ENCODE measurements at regions not wholly inside any gene's neighbourhood (a gene's known extent, or its start where the extent isn't known, plus 50 kb on each side); places are given as distances from the start of the nearest gene placed in this dataset.
"Not testable (repeated sequence)": the region's sequence is repeated elsewhere in the genome, so short reads cannot be mapped to it uniquely, and the experiment has no call there.

- DNase-seq: no peak
These were observed 1439.8 kb upstream of the ALCAM start for GRCh38 chr3:103926936-103927335.

GRCh38 chr3:103927896-103928295 is 1438.8 kb upstream of the ALCAM start:
- no peak for DNase-seq

GRCh38 chr3:103937094-103937493 is 1429.6 kb upstream of the ALCAM start:
- DNase-seq: no peak

GRCh38 chr3:103947062-103947461 is 1419.6 kb upstream of the ALCAM start:
- no peak for DNase-seq

- DNase-seq: no peak
These were observed 1417.0 kb upstream of the ALCAM start for GRCh38 chr3:103949693-103950092.

GRCh38 chr3:103950676-103951075 is 1416.0 kb upstream of the ALCAM start:
- no peak for DNase-seq

- DNase-seq: no peak
These were observed 1412.9 kb upstream of the ALCAM start for GRCh38 chr3:103953796-103954195.

DNA sequence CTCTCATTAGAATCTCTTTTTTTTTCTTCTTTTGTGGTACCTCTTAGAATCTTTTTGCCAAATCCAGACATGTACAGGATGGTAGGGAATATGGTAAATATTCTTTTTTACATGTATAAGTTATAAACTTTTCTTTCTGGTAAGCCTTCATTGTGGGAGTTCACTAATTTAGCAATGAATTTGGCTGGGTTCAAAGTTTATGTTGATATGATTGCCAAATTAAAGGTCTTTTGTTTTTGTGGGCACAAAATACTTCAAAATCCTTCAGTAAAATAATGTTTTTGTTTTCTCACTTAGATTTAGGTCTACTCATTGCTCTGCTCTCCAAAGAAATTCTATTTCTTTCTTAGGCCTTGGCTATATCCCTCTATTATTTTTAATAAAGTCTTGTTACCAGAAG is 1405.9 kb upstream of the ALCAM start:
- DNase-seq: no peak

- DNase-seq: no peak
These were observed 1403.1 kb upstream of the ALCAM start for GRCh38 chr3:103963599-103963998.

GRCh38 chr3:103965764-103966163 is 1400.9 kb upstream of the ALCAM start:
- no peak for DNase-seq

DNA sequence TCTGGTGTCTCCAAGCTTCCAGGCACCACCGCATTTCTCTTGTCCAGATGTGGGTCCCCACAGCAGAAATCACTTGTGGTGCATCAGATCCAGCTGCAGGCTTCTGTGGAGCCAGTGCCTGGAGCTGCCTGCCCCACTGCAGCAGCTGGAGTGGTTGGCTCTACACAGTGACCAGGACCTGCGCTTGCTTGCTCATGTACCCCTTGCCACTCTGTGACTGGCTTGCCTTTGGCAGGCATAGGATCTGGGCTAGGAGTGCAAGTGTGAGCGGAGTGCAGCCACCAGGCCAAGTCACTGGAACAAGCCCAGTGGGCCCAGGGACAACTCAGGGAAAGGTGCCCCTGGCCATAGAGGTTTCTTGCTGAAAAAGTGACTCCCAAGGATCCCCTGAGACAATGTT is 1400.0 kb upstream of the ALCAM start:
- DNase-seq: no peak

DNA sequence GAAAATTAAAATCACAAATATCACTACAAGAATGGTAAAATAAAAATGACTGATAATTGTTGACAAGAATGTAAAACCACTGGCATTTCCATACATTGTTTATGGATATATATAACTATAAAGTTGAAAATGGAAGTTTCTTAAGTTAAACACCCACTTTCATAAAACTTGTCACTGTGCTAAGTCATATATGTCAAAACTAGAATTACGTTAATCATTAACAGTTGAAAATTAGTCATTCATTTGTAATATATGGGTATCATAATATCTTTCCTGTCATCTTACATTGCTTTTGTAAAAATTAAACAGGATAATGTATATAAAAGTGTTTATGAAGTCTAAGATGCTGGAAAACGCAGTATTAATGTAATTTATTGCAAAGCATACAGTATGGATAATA is 1398.6 kb upstream of the ALCAM start:
- no peak for DNase-seq

- DNase-seq: no peak
These were observed 1398.0 kb upstream of the ALCAM start for GRCh38 chr3:103968751-103969150.

GRCh38 chr3:103976931-103977339 is 1389.8 kb upstream of the ALCAM start:
- no peak for DNase-seq

- no peak for DNase-seq
These were observed 1389.3 kb upstream of the ALCAM start for GRCh38 chr3:103977417-103977816.

GRCh38 chr3:103991461-103992115 is 1375.1 kb upstream of the ALCAM start:
- DNase-seq: no peak

- DNase-seq: no peak
These were observed 1374.2 kb upstream of the ALCAM start for GRCh38 chr3:103992469-103992868.

DNA sequence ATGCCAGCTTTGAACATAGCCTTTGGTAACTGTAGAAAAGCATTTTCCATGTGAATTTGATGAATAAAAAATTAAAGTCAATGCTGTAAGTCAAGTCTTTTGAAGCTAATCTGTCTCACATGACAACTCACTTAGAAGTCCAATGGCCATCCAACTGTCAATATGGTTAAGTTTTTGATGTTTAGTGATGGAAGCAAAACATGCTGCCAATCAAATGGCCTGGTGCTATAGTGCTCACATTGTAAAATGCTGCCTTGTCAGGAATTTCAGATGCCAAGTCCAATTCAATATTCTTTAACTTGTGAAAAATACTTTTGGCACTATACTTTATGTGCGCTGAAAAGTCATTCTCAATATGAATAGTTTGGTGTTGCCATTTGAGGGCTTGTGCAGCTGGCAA is 1361.8 kb upstream of the ALCAM start:
- no peak for DNase-seq

DNA sequence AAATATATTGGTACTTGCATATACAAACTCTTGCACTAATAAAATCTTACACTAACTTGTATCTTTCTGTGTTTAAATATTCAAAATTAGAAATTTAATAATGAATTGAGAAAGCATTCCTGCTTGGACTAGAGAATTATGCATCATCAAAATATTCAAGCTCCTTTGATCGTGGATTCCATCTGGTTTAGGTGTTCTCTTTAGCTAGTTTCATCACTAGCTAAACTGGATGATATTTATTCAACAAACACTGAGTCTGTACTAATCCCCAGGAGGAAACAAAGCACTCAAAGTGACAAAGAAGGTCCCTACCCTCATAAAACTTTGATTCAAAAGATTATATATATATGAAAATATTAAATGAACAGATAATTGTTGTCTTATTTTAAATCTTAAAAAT is 1360.9 kb upstream of the ALCAM start:
- no peak for DNase-seq

DNA sequence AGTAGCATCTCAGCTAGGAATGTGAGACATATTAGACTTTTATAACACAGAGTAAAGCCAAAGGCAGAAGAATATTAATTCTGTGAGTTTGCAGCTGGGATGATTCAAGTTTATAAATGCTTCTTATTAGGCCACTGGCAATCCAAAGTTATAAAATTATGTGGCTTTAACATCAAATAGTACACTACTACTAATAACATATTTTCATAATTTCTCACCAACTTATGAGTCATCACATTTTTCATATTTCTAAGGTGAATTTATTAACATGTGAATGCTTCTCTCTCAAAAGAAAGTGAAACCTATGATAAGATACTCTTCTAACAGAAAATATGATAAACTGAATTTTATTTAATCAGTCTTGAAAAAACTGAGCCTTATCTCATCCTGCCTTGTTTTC is 1348.2 kb upstream of the ALCAM start:
- DNase-seq: no peak

GRCh38 chr3:104031598-104031997 is 1335.1 kb upstream of the ALCAM start:
- no peak for DNase-seq

DNA sequence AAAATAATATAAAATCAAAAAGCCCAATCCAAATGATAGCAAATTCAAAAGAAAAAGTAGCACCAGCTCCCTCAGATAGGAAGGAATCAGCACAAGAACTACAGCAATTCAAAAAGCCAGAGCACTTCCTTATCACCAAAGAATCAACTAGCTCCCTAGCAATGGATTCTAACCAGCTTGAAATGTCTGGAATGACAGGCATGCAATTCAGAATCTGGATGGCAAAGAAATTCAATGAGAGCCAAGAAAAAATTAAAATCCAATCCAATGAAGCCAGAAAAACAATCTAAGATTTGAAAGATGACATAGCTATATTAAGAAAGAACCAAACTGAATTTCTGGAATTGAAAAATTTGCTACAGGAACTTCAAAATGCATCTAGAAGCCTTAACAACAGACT is 1334.4 kb upstream of the ALCAM start:
- DNase-seq: no peak

DNA sequence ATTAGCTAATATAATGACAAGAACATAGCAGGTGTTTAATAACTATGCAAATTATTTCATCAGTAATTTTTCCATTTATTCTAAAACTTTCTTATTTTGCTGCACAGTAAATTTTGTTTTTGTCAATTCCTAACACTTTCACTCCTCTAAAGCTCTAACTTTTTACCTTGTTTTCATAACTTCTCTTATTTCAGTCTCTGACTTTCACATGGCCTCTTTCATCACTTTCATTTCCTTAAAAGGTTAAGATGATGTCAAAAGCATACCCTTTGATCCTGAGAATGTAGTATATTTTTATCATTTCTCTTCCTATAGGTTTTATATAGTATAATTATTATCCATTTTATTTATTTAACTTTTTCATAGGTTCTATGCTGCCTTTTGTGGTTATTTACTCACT is 1325.8 kb upstream of the ALCAM start:
- no peak for DNase-seq

DNA sequence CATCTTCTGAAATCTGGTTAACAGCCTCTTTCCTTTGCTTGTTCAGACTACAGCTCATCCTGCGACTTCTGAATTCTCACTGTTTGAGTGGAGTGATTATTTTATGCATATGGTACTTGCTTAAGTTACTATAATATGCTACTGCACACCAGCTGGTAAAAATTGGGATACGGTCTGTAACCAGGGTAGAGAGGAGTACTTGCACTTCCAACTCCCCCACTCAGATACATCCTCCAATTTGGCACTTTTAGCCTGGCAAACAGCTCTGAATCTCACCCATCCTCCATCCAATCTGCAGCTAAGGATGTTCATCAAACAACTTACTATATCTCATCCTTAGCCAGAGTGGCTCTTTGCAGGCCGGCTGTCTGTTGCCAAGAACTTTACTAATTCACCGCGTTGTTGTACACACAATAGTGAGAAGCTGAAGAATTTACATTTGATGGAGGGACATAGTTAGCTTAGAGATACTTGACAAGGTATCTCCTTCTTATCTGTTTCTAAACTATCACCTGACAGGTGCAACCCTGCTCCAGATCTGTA is 1323.6 kb upstream of the ALCAM start:
- not testable (repeated sequence) for DNase-seq

GRCh38 chr3:104044002-104044401 is 1322.7 kb upstream of the ALCAM start:
- no peak for DNase-seq
